H9 (cell line): ENCODE measurements at regions not wholly inside any gene's neighbourhood (a gene's known extent, or its start where the extent isn't known, plus 50 kb on each side); places are given as distances from the start of the nearest gene placed in this dataset.

ENCODE experiments used
- DNase-seq: peaks from one replicate; pipeline ENCODE4 v3.0.0-alpha.2; 2017
- H2AFZ ChIP-seq: one replicate; pipeline ENCODE4 v1.6.1; 2013; ENCODE audit warnings: mild to moderate bottlenecking, low read length, control low read depth, moderate library complexity
- H2AK5ac ChIP-seq: 2 replicates; pipeline ENCODE4 v1.6.1; 2013; ENCODE audit warnings: low read length, control low read depth, mixed read lengths; ENCODE audit not compliant: insufficient read length
- H2BK120ac ChIP-seq: one replicate; pipeline ENCODE4 v1.6.1; 2013; ENCODE audit warnings: low read depth, mild to moderate bottlenecking, low read length, control low read depth, inconsistent platforms; ENCODE audit not compliant: poor library complexity, severe bottlenecking
- H2BK12ac ChIP-seq: 2 replicates; pipeline ENCODE4 v1.6.1; 2013; ENCODE audit warnings: low read length, control low read depth, mixed read lengths, low read depth; ENCODE audit not compliant: insufficient read length
- H2BK15ac ChIP-seq: 2 replicates; pipeline ENCODE4 v1.6.1; 2013; ENCODE audit warnings: low read depth, low read length, control low read depth
- H2BK20ac ChIP-seq: one replicate; pipeline ENCODE4 v1.6.1; 2013; ENCODE audit warnings: low read depth, mild to moderate bottlenecking, low read length, control low read depth, inconsistent platforms; ENCODE audit not compliant: poor library complexity, severe bottlenecking
- H2BK5ac ChIP-seq: 2 replicates; pipeline ENCODE4 v1.6.1; 2013; ENCODE audit warnings: low read length, control low read depth, mixed read lengths; ENCODE audit not compliant: insufficient read length
- H3K14ac ChIP-seq: 2 replicates; pipeline ENCODE4 v1.6.1; 2013; ENCODE audit warnings: low read length, control low read depth; ENCODE audit not compliant: insufficient read depth
- H3K18ac ChIP-seq: 2 replicates; pipeline ENCODE4 v1.6.1; 2013; ENCODE audit warnings: low read depth, mild to moderate bottlenecking, mixed read lengths, low read length, control low read depth; ENCODE audit not compliant: insufficient read length
- H3K23ac ChIP-seq: 2 replicates; pipeline ENCODE4 v1.6.1; 2013; ENCODE audit warnings: low read length, control low read depth, mixed read lengths, low read depth; ENCODE audit not compliant: insufficient read length
- H3K23me2 ChIP-seq: 2 replicates; pipeline ENCODE4 v1.6.1; 2013; ENCODE audit warnings: low read depth, mild to moderate bottlenecking, mixed read lengths, low read length, control low read depth; ENCODE audit not compliant: insufficient read length, poor library complexity, severe bottlenecking
- H3K27ac ChIP-seq: 2 replicates; pipeline ENCODE4 v1.5.1; 2013; ENCODE audit warnings: low read length, control low read depth, mixed read lengths, low read depth; ENCODE audit not compliant: insufficient read length
- H3K27me3 ChIP-seq: 2 replicates; pipeline ENCODE4 v1.6.1; 2013; ENCODE audit warnings: low read length, control low read depth, inconsistent platforms; ENCODE audit not compliant: insufficient read depth
- H3K4ac ChIP-seq: 2 replicates; pipeline ENCODE4 v1.6.1; 2013; ENCODE audit warnings: low read depth, mild to moderate bottlenecking, control low read depth, inconsistent platforms, low read length, moderate library complexity
- H3K4me1 ChIP-seq: 2 replicates; pipeline ENCODE4 v1.6.1; 2013; ENCODE audit warnings: low read length, control low read depth, inconsistent platforms; ENCODE audit not compliant: insufficient read depth
- H3K4me2 ChIP-seq: 2 replicates; pipeline ENCODE4 v1.6.1; 2013; ENCODE audit warnings: low read length, control low read depth, mixed read lengths; ENCODE audit not compliant: insufficient read length, insufficient read depth
- H3K56ac ChIP-seq: 2 replicates; pipeline ENCODE4 v1.6.1; 2013; ENCODE audit warnings: low read depth, mild to moderate bottlenecking, mixed read lengths, low read length, control low read depth; ENCODE audit not compliant: insufficient read length
- H3K79me1 ChIP-seq: 2 replicates; pipeline ENCODE4 v1.6.1; 2013; ENCODE audit warnings: low read depth, mild to moderate bottlenecking, moderate library complexity, low read length, control low read depth, inconsistent platforms; ENCODE audit not compliant: insufficient read depth, poor library complexity, severe bottlenecking
- H3K79me2 ChIP-seq: 2 replicates; pipeline ENCODE4 v1.6.1; 2013; ENCODE audit warnings: low read length, control low read depth, inconsistent platforms; ENCODE audit not compliant: insufficient read depth
- H3K9ac ChIP-seq: 2 replicates; pipeline ENCODE4 v1.6.1; 2013; ENCODE audit warnings: low read length, control low read depth, mixed read lengths; ENCODE audit not compliant: insufficient read length; ENCODE audit errors: extremely low read depth
- H3K9me3 ChIP-seq: one replicate; pipeline ENCODE4 v1.6.1; 2013; ENCODE audit warnings: low read depth, low read length, inconsistent platforms; ENCODE audit not compliant: control insufficient read depth
- H3T11ph ChIP-seq: one replicate; pipeline ENCODE4 v1.6.1; 2013; ENCODE audit warnings: mild to moderate bottlenecking, low read length, control low read depth, inconsistent platforms
- H4K20me1 ChIP-seq: one replicate; pipeline ENCODE4 v1.6.1; 2013; ENCODE audit not compliant: control insufficient read depth, insufficient read length, insufficient read depth
- H4K5ac ChIP-seq: 2 replicates; pipeline ENCODE4 v1.6.1; 2013; ENCODE audit warnings: low read depth, mild to moderate bottlenecking, mixed read lengths, low read length, control low read depth; ENCODE audit not compliant: insufficient read length
- H4K8ac ChIP-seq: replicated peaks from 2 replicates; pipeline ENCODE4 v1.6.1; 2013; ENCODE audit warnings: low read length, control low read depth, mixed read lengths, low read depth; ENCODE audit not compliant: insufficient read length
- H4K91ac ChIP-seq: 2 replicates; pipeline ENCODE4 v1.6.1; 2013; ENCODE audit warnings: low read depth, mild to moderate bottlenecking, moderate library complexity, mixed read lengths, low read length, control low read depth; ENCODE audit not compliant: insufficient read length
- H3K27ac Mint-ChIP-seq, 3 experiments: 2 replicates in 2 of 3; 3 replicates in 1 of 3; pipeline ENCODE4 v1.8.0; 2020 to 2021; ENCODE audit warnings: mixed read lengths in 3 of 3, mild to moderate bottlenecking in 1 of 3, moderate library complexity in 1 of 3
- H3K27me3 Mint-ChIP-seq: 2 replicates; pipeline ENCODE4 v1.8.0; 2021; ENCODE audit warnings: low read depth, mild to moderate bottlenecking, moderate library complexity, mixed read lengths
- H3K36me3 Mint-ChIP-seq, 3 experiments: 2 replicates in 2 of 3; 3 replicates in 1 of 3; pipeline ENCODE4 v1.8.0; 2020 to 2021; ENCODE audit warnings: low read depth in 3 of 3, mixed read lengths in 3 of 3; ENCODE audit not compliant: insufficient read depth in 1 of 3
- H3K4me1 Mint-ChIP-seq, 2 experiments: 2 replicates each; pipeline ENCODE4 v1.8.0; 2020; ENCODE audit warnings: mixed read lengths in 2 of 2
- H3K4me3 Mint-ChIP-seq, 2 experiments: 2 replicates in 1 of 2; 3 replicates in 1 of 2; pipeline ENCODE4 v1.8.0; 2020 to 2021; ENCODE audit warnings: mild to moderate bottlenecking in 2 of 2, mixed read lengths in 2 of 2, moderate library complexity in 1 of 2
- H3K9me3 Mint-ChIP-seq, 2 experiments: 2 replicates in 1 of 2; 3 replicates in 1 of 2; pipeline ENCODE4 v1.8.0; 2020; ENCODE audit warnings: mild to moderate bottlenecking in 2 of 2, mixed read lengths in 2 of 2, moderate library complexity in 1 of 2
- WGBS: extraction: QIAGEN DNeasy Blood & Tissue Kit; methylation state at CpG from one replicate; pipeline ENCODE4 v1.1.7; 2013; ENCODE audit warnings: missing lambda C conversion rate, low lambda C conversion rate, mixed read lengths; ENCODE audit not compliant: insufficient read length; ENCODE audit errors: extremely low coverage; 5-methylcytosine and 5-hydroxymethylcytosine counted together
- TF ChIP-seq, protein P1 (sequence below): fragments of 200-600 bp; sonication (generic); conservative IDR thresholded peaks from 3 replicates; pipeline ENCODE4 v1.8.0; 2021; ENCODE audit warnings: antibody characterized with exemption, mild to moderate bottlenecking

DNA sequence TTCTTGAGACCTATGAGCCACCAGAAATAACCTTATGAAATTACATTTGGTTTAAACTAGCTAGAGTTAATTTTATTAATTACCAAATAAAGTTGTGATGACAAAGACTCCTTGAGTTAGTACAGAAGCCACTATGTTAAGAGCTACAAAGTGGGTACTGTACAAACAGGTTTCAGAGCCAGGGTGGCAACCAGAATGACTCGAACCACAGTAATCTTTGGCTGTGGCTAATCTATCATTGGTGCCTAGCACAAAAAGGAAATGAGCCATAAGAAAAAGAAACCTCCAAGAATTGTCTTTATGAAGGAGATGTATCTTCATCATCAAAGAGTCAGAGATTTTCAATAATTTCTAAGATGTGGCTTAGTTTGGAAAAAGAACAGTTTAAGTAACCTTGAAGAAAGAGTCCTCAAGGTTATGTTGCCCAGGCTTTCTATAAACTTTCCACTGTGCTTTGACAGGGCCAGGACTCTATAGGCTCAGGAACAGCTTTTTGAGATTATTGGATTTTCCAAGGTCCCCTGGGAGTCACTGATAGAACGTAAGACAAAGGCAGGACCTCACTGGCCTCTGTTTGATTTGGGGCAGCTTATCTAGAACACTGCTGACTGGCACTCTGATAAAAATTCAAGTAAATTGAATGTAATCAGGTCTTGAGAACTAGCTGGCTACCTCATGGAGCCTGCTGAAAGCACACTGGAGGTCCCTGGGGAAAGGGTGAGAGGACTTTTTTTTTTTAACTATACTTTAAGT lies 777.7 kb downstream of the STIM2 start:
- Histone ChIP-seq H3K4me2 (no peak overlapping the region), H2BK120ac (no peak overlapping the region), H2AFZ (no peak overlapping the region), H4K20me1 (no peaks in the 10 kb centered on the region), H3K4me1 (no peaks in the 10 kb centered on the region), H4K8ac (no peak overlapping the region), H4K5ac (no peak overlapping the region), H3K23me2 (no peaks in the 10 kb centered on the region), H3K4ac (no peak overlapping the region), H3K27ac (no peak overlapping the region), H2BK12ac (no peak overlapping the region), H2BK15ac (no peak overlapping the region), H3K9ac (no peak overlapping the region), H3T11ph (no peak overlapping the region), H3K18ac (no peak overlapping the region), H3K56ac (no peak overlapping the region), H2BK5ac (no peak overlapping the region), H3K9me3 (no peaks in the 10 kb centered on the region), H3K79me2 (no peaks in the 10 kb centered on the region), H3K27me3 (no peaks in the 10 kb centered on the region), H2AK5ac (no peak overlapping the region), H3K79me1 (no peaks in the 10 kb centered on the region), H3K14ac (no peak overlapping the region), H3K23ac (no peak overlapping the region), H4K91ac (no peak overlapping the region), H2BK20ac (no peak overlapping the region)
- WGBS, result no CpG with 5 or more reads among the region's 2 CpGs
- Mint-ChIP-seq H3K27ac (peak overlapping the region in 1 of 3 experiments; percentile 81; a peak in 1 of 7 replicates), H3K4me1 (no peaks in the 10 kb centered on the region), H3K27me3 (no peaks in the 10 kb centered on the region), H3K9me3 (no peaks in the 10 kb centered on the region), H3K4me3 (no peak overlapping the region), H3K36me3 (no peaks in the 10 kb centered on the region)
- TF ChIP-seq, protein P1, sequence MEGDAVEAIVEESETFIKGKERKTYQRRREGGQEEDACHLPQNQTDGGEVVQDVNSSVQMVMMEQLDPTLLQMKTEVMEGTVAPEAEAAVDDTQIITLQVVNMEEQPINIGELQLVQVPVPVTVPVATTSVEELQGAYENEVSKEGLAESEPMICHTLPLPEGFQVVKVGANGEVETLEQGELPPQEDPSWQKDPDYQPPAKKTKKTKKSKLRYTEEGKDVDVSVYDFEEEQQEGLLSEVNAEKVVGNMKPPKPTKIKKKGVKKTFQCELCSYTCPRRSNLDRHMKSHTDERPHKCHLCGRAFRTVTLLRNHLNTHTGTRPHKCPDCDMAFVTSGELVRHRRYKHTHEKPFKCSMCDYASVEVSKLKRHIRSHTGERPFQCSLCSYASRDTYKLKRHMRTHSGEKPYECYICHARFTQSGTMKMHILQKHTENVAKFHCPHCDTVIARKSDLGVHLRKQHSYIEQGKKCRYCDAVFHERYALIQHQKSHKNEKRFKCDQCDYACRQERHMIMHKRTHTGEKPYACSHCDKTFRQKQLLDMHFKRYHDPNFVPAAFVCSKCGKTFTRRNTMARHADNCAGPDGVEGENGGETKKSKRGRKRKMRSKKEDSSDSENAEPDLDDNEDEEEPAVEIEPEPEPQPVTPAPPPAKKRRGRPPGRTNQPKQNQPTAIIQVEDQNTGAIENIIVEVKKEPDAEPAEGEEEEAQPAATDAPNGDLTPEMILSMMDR, result no peak
- DNase-seq, result no peak
